PC-3 (cell line): ENCODE measurements at regions not wholly inside any gene's neighbourhood (a gene's known extent, or its start where the extent isn't known, plus 50 kb on each side); places are given as distances from the start of the nearest gene placed in this dataset.

ENCODE experiments used
- ATAC-seq: fragments of 200-7000 bp; cut with Tn5 transposase; 2 replicates; pipeline ENCODE4 v1.9.1; 2020; ENCODE audit warnings: mild to moderate bottlenecking, moderate library complexity
- BruUV-seq: library from RNA; stranded (reverse); fragments of 400-500 nt; replicated peaks from 2 replicates; lab custom pipeline; 2021; lab: Mats Ljungman, UMichigan
- CTCF ChIA-PET: fragments of 300-600 bp; sonication (Branson Sonifier 250); formaldehyde crosslinking; loops from one replicate; lab custom pipeline; 2022; ENCODE audit warnings: antibody characterized with exemption; lab: Charles Lee
- POLR2A ChIA-PET: fragments of 300-600 bp; sonication (Branson Sonifier 250); formaldehyde crosslinking; loops from one replicate; lab custom pipeline; 2022; ENCODE audit warnings: antibody characterized with exemption; ENCODE audit not compliant: unreplicated experiment; lab: Charles Lee
- DNase-seq: peaks from one replicate; pipeline ENCODE4 v3.0.0-alpha.2; 2015
- H2AFZ ChIP-seq: fragments of 300-600 bp; sonication (generic); 2 replicates; pipeline ENCODE4 v1.6.0; 2016; ENCODE audit warnings: antibody characterized with exemption, low read length
- H3F3A ChIP-seq: fragments of 300-600 bp; sonication (generic); one replicate; pipeline ENCODE4 v1.6.0; 2017; ENCODE audit warnings: antibody characterized with exemption, low read length, control low read depth, mild to moderate bottlenecking; ENCODE audit not compliant: unreplicated experiment
- H3K27ac ChIP-seq: fragments of 300-600 bp; sonication (generic); 2 replicates; pipeline ENCODE4 v1.5.1; 2016; ENCODE audit warnings: mild to moderate bottlenecking, low read length
- H3K27me3 ChIP-seq: fragments of 300-600 bp; sonication (generic); 2 replicates; pipeline ENCODE4 v1.6.1; 2016; ENCODE audit warnings: low read length, mixed read lengths
- H3K36me3 ChIP-seq: fragments of 300-600 bp; sonication (generic); 2 replicates; pipeline ENCODE4 v1.6.1; 2016; ENCODE audit warnings: low read depth, mixed run types, low read length, mixed read lengths
- H3K4me1 ChIP-seq: fragments of 300-600 bp; sonication (generic); 2 replicates; pipeline ENCODE4 v1.5.1; 2016; ENCODE audit warnings: low read length; ENCODE audit not compliant: insufficient read depth
- H3K4me2 ChIP-seq: fragments of 300-600 bp; sonication (generic); 2 replicates; pipeline ENCODE4 v1.6.0; 2016; ENCODE audit warnings: low read length
- H3K4me3 ChIP-seq: fragments of 300-600 bp; sonication (generic); 2 replicates; pipeline ENCODE4 v1.5.1; 2016; ENCODE audit warnings: mild to moderate bottlenecking, low read length, mixed read lengths
- H3K79me2 ChIP-seq: fragments of 300-600 bp; sonication (generic); 2 replicates; pipeline ENCODE4 v1.6.1; 2017; ENCODE audit warnings: low read length, mixed read lengths
- H3K9ac ChIP-seq: fragments of 300-600 bp; sonication (generic); 2 replicates; pipeline ENCODE4 v1.6.0; 2016; ENCODE audit warnings: mild to moderate bottlenecking, low read length
- H3K9me2 ChIP-seq: fragments of 300-600 bp; sonication (generic); replicated peaks from 2 replicates; pipeline ENCODE4 v1.6.1; 2016; ENCODE audit warnings: mixed run types, low read length, mixed read lengths
- H3K9me3 ChIP-seq: fragments of 300-600 bp; sonication (generic); 2 replicates; pipeline ENCODE4 v1.6.1; 2016; ENCODE audit warnings: low read length, mixed read lengths
- H4K20me1 ChIP-seq: fragments of 300-600 bp; sonication (generic); 2 replicates; pipeline ENCODE4 v1.6.1; 2016; ENCODE audit warnings: low read length, mixed read lengths
- EZH2 ChIP-seq: fragments of 300-600 bp; sonication (generic); IDR thresholded peaks from one replicate; pipeline ENCODE4 v1.6.1; 2017; ENCODE audit warnings: antibody characterized with exemption, mild to moderate bottlenecking, low read length; ENCODE audit not compliant: unreplicated experiment
- EZH2phosphoT487 ChIP-seq: fragments of 300-600 bp; sonication (generic); IDR thresholded peaks from 2 replicates; pipeline ENCODE4 v1.6.1; 2018; ENCODE audit warnings: mild to moderate bottlenecking, antibody characterized with exemption, low read length, borderline replicate concordance
- intact Hi-C: fragments of 100-400 bp; cut with micrococcal nuclease; formaldehyde crosslinking; loops from 2 replicates; pipeline ENCODE4 v1.9.0; 2023
- TF ChIP-seq, protein P1 (sequence below): fragments of 300-600 bp; sonication (generic); conservative IDR thresholded peaks from 2 replicates; pipeline ENCODE4 v1.5.1; 2017; ENCODE audit warnings: antibody characterized with exemption, low read depth, mild to moderate bottlenecking, low read length

DNA sequence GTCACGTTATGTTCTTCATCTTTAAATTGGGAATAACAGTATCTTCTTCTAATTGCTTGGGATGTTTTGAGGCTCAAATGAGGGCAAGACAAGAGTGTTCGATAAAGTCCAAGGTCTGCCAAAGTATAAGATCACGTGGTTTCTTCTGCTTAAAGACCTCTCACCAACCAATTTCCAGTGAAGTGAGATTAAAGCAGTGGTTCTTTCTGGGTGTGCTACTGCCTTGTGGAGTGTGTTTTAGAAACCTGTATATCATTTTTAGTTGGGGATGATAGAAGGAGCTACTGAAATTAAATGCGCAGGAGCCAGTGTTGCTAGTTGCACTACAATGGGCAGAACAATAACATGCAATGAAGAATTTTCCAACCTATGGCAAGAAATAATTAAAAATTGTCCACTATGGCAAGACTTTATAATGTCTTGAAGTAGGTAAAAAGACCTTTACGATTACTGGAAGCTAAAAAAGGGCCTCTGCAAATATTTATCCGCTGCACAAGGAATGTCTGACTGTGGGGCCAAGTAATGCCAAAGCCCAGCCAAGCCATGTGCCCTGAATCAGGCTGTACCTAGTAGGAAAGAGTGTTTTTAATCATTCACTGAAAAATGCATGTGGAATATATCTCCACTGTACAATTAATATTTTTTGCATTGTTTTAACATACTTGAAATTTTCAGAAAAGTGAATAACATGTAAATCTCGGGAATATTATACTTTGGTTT lies 244.5 kb upstream of the REG3G start:
- H3K4me3 ChIP-seq, result no peak overlapping the region
- CTCF ChIA-PET, result no interaction called here
- no peak overlapping the region for H3K27ac ChIP-seq
- no peaks in the 10 kb centered on the region for H3F3A ChIP-seq
- DNase-seq, result no peak
- H3K9me3 ChIP-seq, result 0 out of 2 replicates have a peak, but pooled peaks cover 5% of the 10 kb centered on the region
- POLR2A ChIA-PET, result no interaction called here
- intact Hi-C loops, result no loop called here
- ATAC-seq, result no peak
- no peak overlapping the region for H2AFZ ChIP-seq
- H3K9me2 ChIP-seq, result no peaks in the 10 kb centered on the region
- no TSS peak for BruUV-seq
- H3K27me3 ChIP-seq, result no peaks in the 10 kb centered on the region
- TF ChIP-seq, protein P1, sequence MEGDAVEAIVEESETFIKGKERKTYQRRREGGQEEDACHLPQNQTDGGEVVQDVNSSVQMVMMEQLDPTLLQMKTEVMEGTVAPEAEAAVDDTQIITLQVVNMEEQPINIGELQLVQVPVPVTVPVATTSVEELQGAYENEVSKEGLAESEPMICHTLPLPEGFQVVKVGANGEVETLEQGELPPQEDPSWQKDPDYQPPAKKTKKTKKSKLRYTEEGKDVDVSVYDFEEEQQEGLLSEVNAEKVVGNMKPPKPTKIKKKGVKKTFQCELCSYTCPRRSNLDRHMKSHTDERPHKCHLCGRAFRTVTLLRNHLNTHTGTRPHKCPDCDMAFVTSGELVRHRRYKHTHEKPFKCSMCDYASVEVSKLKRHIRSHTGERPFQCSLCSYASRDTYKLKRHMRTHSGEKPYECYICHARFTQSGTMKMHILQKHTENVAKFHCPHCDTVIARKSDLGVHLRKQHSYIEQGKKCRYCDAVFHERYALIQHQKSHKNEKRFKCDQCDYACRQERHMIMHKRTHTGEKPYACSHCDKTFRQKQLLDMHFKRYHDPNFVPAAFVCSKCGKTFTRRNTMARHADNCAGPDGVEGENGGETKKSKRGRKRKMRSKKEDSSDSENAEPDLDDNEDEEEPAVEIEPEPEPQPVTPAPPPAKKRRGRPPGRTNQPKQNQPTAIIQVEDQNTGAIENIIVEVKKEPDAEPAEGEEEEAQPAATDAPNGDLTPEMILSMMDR, result no peak
- TF ChIP-seq EZH2phosphoT487 (no peak), EZH2 (no peak)
- H3K79me2 ChIP-seq, result no peaks in the 10 kb centered on the region
- H3K4me2 ChIP-seq, result no peak overlapping the region
- no peaks in the 10 kb centered on the region for H3K4me1 ChIP-seq
- H3K9ac ChIP-seq, result no peak overlapping the region
- H3K36me3 ChIP-seq, result no peaks in the 10 kb centered on the region
- H4K20me1 ChIP-seq, result no peaks in the 10 kb centered on the region

DNA sequence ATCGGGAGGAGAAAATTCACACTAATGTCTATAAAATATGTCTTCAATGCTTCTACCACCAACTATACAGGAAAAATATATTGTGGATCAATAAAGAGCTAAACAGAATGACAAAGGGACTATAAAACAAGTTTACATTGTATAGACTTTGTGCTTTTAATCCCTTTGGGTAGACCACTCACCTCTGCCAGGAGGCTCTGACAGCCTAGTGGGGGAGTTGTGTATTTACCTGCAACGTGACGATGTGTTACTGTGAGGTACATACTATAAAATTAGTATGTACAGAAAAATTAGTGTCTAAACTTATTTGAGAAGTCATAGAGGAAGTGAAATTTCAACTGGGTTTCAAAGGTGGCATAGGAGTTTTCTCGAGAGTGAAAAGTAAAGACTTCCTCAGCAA lies 243.3 kb upstream of the REG3G start:
- DNase-seq (no peak), ATAC-seq (no peak)
- no peak overlapping the region for H3K27ac ChIP-seq
- ChIA-PET CTCF (no interaction called here), POLR2A (no interaction called here)
- intact Hi-C loops, result no loop called here
- no TSS peak for BruUV-seq
- no peak overlapping the region for H3K4me2 ChIP-seq
- H4K20me1 ChIP-seq, result no peaks in the 10 kb centered on the region
- no peak overlapping the region for H3K4me3 ChIP-seq
- H3F3A ChIP-seq, result no peaks in the 10 kb centered on the region
- no peaks in the 10 kb centered on the region for H3K36me3 ChIP-seq
- H3K4me1 ChIP-seq, result no peaks in the 10 kb centered on the region
- no peak overlapping the region for H3K9ac ChIP-seq
- no peaks in the 10 kb centered on the region for H3K9me2 ChIP-seq
- TF ChIP-seq EZH2phosphoT487, result no peak
- TF ChIP-seq, protein P1, result no peak
- TF ChIP-seq EZH2, result no peak
- no peak overlapping the region for H2AFZ ChIP-seq
- no peaks in the 10 kb centered on the region for H3K27me3 ChIP-seq
- no peaks in the 10 kb centered on the region for H3K79me2 ChIP-seq
- H3K9me3 ChIP-seq, result 0 out of 2 replicates have a peak, but pooled peaks cover 5% of the 10 kb centered on the region

DNA sequence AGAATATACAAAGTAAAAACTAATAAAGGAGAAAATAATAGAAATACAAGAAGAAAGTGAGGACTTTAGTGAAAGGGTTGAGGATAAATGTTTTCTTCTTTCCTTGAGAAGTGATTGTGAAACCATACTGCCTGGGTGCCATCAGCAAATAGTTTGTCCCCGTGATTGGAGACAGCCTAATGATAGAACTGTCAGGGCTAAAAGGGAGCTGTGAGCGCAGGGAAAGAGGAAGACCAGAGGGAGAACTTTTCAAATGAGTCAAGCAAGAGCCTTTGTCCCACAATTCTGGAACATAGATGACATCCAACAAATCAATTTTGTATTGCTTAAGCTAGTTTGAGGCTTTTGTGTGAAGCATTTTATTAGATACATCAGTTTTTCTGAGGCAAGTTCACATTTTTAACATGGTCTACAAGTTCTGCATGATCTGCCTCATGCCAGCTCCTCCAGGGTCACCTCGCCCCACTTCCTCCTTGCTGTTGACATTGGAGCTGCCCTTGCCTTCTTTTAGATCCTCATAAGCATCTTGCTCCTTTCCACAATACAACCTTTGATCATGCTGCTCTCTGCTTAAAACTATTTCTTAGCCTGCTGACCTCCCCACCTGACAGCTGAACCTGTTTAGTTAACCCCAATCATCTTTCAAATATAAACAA lies 213.4 kb upstream of the REG3G start:
- Histone ChIP-seq H3K4me1 (no peaks in the 10 kb centered on the region), H3K4me2 (no peak overlapping the region), H4K20me1 (no peaks in the 10 kb centered on the region), H3K36me3 (no peaks in the 10 kb centered on the region), H3K9me3 (0 out of 2 replicates have a peak, but pooled peaks cover 3% of the 10 kb centered on the region), H3K27me3 (no peaks in the 10 kb centered on the region), H2AFZ (no peak overlapping the region), H3K9ac (no peak overlapping the region), H3K79me2 (no peaks in the 10 kb centered on the region), H3K9me2 (no peaks in the 10 kb centered on the region), H3K4me3 (no peak overlapping the region), H3F3A (no peaks in the 10 kb centered on the region), H3K27ac (no peak overlapping the region)
- no peak for ATAC-seq
- ChIA-PET POLR2A (no interaction called here), CTCF (no interaction called here)
- no TSS peak for BruUV-seq
- TF ChIP-seq EZH2phosphoT487, result no peak
- TF ChIP-seq, protein P1, result no peak
- no peak for TF ChIP-seq EZH2
- no peak for DNase-seq
- intact Hi-C loops, result no loop called here
